CD4-positive, CD25-positive, alpha-beta regulatory T cell (primary cell): ENCODE measurements at regions not wholly inside any gene's neighbourhood (a gene's known extent, or its start where the extent isn't known, plus 50 kb on each side); places are given as distances from the start of the nearest gene placed in this dataset.

Source experiments
- ATAC-seq, 2 donors: fragments of 150-1000 bp; cut with Tn5 transposase; one replicate each; pipeline ENCODE4 v1.10.0; 2021; ENCODE audit warnings: low read depth in 2 of 2, moderate number of reproducible peaks in 2 of 2, moderate library complexity in 1 of 2
- DNase-seq, 3 donors: peaks; one replicate each; pipeline versions ENCODE4 v3.0.0 to v3.0.0-alpha.2; 2012 to 2022; ENCODE audit warnings: mixed read lengths in 1 of 3
- H3K27ac ChIP-seq: one replicate; pipeline ENCODE4 v1.7.0; 2013; ENCODE audit warnings: mild to moderate bottlenecking, low read length; ENCODE audit not compliant: insufficient read depth, poor library complexity, severe bottlenecking
- H3K27me3 ChIP-seq: one replicate; pipeline ENCODE4 v1.7.0; 2013; ENCODE audit warnings: low read length; ENCODE audit not compliant: control insufficient read depth, insufficient read depth
- H3K36me3 ChIP-seq: one replicate; pipeline ENCODE4 v1.7.0; 2013; ENCODE audit warnings: mild to moderate bottlenecking, low read length, moderate library complexity; ENCODE audit not compliant: control insufficient read depth, insufficient read depth
- H3K4me1 ChIP-seq: 2 replicates; pipeline ENCODE4 v1.7.0; 2013; ENCODE audit warnings: mild to moderate bottlenecking, low read length; ENCODE audit not compliant: insufficient read depth, control insufficient read depth, poor library complexity, severe bottlenecking
- H3K4me3 ChIP-seq: one replicate; pipeline ENCODE4 v1.7.0; 2013; ENCODE audit warnings: low read depth, mild to moderate bottlenecking, low read length, moderate library complexity
- H3K9me3 ChIP-seq, 2 experiments: 1 replicate in 1 of 2; 2 replicates in 1 of 2; pipeline ENCODE4 v1.7.0; 2013; ENCODE audit warnings: low read length in 2 of 2, mild to moderate bottlenecking in 1 of 2, moderate library complexity in 1 of 2; ENCODE audit not compliant: control insufficient read depth in 2 of 2
- H3K27ac Mint-ChIP-seq, 3 donors: one replicate each; pipeline ENCODE4 v1.8.0; 2020 to 2022; ENCODE audit warnings: mild to moderate bottlenecking in 3 of 3, mixed read lengths in 3 of 3, moderate library complexity in 2 of 3
- H3K27me3 Mint-ChIP-seq: one replicate; pipeline ENCODE4 v1.8.0; 2022; ENCODE audit warnings: mild to moderate bottlenecking, mixed read lengths
- H3K36me3 Mint-ChIP-seq: one replicate; pipeline ENCODE4 v1.8.0; 2020; ENCODE audit warnings: mixed read lengths
- H3K4me1 Mint-ChIP-seq, 4 donors: one replicate each; pipeline ENCODE4 v1.8.0; 2020 to 2022; ENCODE audit warnings: mixed read lengths in 4 of 4, mild to moderate bottlenecking in 1 of 4
- H3K4me3 Mint-ChIP-seq, 4 donors: one replicate each; pipeline ENCODE4 v1.8.0; 2020 to 2022; ENCODE audit warnings: mild to moderate bottlenecking in 4 of 4, mixed read lengths in 4 of 4, moderate library complexity in 3 of 4
- H3K9me3 Mint-ChIP-seq, 7 donors: one replicate each; pipeline ENCODE4 v1.8.0; 2020 to 2022; ENCODE audit warnings: mixed read lengths in 7 of 7, mild to moderate bottlenecking in 3 of 7, moderate library complexity in 2 of 7

GRCh38 chrX:104427693-104428092 lies 138.3 kb upstream of the IL1RAPL2 start:
- H3K27me3 ChIP-seq: no peaks in the 10 kb centered on the region
- H3K36me3 ChIP-seq: no peaks in the 10 kb centered on the region
- no peak overlapping the region for H3K27ac ChIP-seq
- no peaks in the 10 kb centered on the region for H3K4me1 ChIP-seq
- ATAC-seq (no peak), DNase-seq (no peak)
- no peaks in the 10 kb centered on the region for H3K27me3 Mint-ChIP-seq
- H3K4me1 Mint-ChIP-seq: no peaks in the 10 kb centered on the region
- H3K4me3 Mint-ChIP-seq: no peak overlapping the region
- peaks cover 0 to 1% (median 0%) of the 10 kb centered on the region in 7 donors for H3K9me3 Mint-ChIP-seq
- no peaks in the 10 kb centered on the region for H3K9me3 ChIP-seq
- no peaks in the 10 kb centered on the region for H3K36me3 Mint-ChIP-seq
- H3K27ac Mint-ChIP-seq: no peak overlapping the region
- H3K4me3 ChIP-seq: no peak overlapping the region

DNA sequence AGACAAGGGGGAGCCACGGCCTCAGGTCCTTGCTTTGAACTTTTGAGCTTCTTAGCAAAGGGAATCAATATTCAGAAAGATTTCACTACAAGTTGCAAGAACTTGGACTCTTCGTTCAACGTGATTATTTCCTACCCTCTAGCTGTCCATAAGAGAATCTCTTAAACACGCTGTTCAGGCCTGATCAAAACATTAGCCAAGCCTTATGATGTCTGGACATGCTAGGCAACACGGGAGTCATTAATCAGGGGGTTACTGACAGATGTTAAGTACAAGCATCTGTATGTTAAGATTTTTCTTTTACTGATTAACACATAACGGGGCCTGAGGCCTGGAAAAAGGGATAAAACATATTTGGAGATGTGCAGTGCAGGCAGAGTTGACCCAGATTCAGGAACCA lies 138.9 kb upstream of the IL1RAPL2 start:
- Mint-ChIP-seq H3K27ac (no peak overlapping the region), H3K27me3 (no peaks in the 10 kb centered on the region), H3K4me1 (no peaks in the 10 kb centered on the region), H3K9me3 (peaks cover 0 to 2% (median 0%) of the 10 kb centered on the region in 7 donors), H3K4me3 (no peak overlapping the region), H3K36me3 (no peaks in the 10 kb centered on the region)
- Histone ChIP-seq H3K4me3 (no peak overlapping the region), H3K36me3 (no peaks in the 10 kb centered on the region), H3K9me3 (no peaks in the 10 kb centered on the region), H3K4me1 (no peaks in the 10 kb centered on the region), H3K27me3 (no peaks in the 10 kb centered on the region), H3K27ac (no peak overlapping the region)
- DNase-seq: no peak
- no peak for ATAC-seq

- H3K27ac Mint-ChIP-seq: no peak overlapping the region
- H3K9me3 Mint-ChIP-seq: peaks cover 0 to 4% (median 2%) of the 10 kb centered on the region in 7 donors
- H3K4me1 ChIP-seq: no peaks in the 10 kb centered on the region
- no peak overlapping the region for H3K4me3 Mint-ChIP-seq
- H3K4me3 ChIP-seq: no peak overlapping the region
- H3K9me3 ChIP-seq: no peaks in the 10 kb centered on the region
- H3K27ac ChIP-seq: no peak overlapping the region
- H3K27me3 Mint-ChIP-seq: no peaks in the 10 kb centered on the region
- H3K27me3 ChIP-seq: no peaks in the 10 kb centered on the region
- no peak for ATAC-seq
- DNase-seq: no peak
- H3K36me3 Mint-ChIP-seq: no peaks in the 10 kb centered on the region
- H3K36me3 ChIP-seq: no peaks in the 10 kb centered on the region
- H3K4me1 Mint-ChIP-seq: no peaks in the 10 kb centered on the region
Observed at GRCh38 chrX:104420907-104421306, 145.1 kb upstream of the IL1RAPL2 start.

- Histone ChIP-seq H3K36me3 (no peaks in the 10 kb centered on the region), H3K27ac (no peak overlapping the region), H3K4me1 (no peaks in the 10 kb centered on the region), H3K4me3 (no peak overlapping the region), H3K9me3 (no peaks in the 10 kb centered on the region), H3K27me3 (no peaks in the 10 kb centered on the region)
- Mint-ChIP-seq H3K36me3 (no peaks in the 10 kb centered on the region), H3K9me3 (peaks cover 0 to 7% (median 3%) of the 10 kb centered on the region in 7 donors), H3K4me1 (no peaks in the 10 kb centered on the region), H3K27me3 (no peaks in the 10 kb centered on the region), H3K27ac (no peak overlapping the region), H3K4me3 (no peak overlapping the region)
- no peak for DNase-seq
- no peak for ATAC-seq
Observed at GRCh38 chrX:104419926-104420325, 146.1 kb upstream of the IL1RAPL2 start.

DNA sequence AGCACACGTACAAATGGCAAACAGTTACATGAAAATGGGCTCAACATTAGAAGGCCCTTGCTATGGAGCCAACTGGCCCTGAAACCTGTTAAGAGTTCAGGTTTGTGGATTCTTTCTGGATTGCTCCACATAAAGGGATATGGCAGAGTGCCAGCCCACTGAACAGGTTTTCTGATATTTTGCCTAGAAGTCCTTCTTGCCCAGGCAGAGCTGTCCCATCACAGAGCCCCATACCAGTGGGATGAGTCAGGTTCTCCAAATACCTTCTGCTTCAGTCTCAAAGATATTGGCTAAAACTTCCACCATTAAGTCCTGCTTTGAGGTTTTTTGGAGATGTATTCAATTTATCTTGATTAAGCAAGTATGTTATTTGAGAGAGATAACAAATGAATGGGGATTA lies 146.8 kb upstream of the IL1RAPL2 start:
- Mint-ChIP-seq H3K4me1 (peaks cover 0 to 4% (median 0%) of the 10 kb centered on the region in 4 donors), H3K4me3 (no peak overlapping the region), H3K36me3 (no peaks in the 10 kb centered on the region), H3K9me3 (peaks cover 0 to 7% (median 4%) of the 10 kb centered on the region in 7 donors), H3K27ac (no peak overlapping the region), H3K27me3 (no peaks in the 10 kb centered on the region)
- Histone ChIP-seq H3K27ac (no peak overlapping the region), H3K36me3 (no peaks in the 10 kb centered on the region), H3K4me1 (no peaks in the 10 kb centered on the region), H3K4me3 (no peak overlapping the region), H3K27me3 (no peaks in the 10 kb centered on the region), H3K9me3 (no peaks in the 10 kb centered on the region)
- DNase-seq (no peak), ATAC-seq (no peak)

DNA sequence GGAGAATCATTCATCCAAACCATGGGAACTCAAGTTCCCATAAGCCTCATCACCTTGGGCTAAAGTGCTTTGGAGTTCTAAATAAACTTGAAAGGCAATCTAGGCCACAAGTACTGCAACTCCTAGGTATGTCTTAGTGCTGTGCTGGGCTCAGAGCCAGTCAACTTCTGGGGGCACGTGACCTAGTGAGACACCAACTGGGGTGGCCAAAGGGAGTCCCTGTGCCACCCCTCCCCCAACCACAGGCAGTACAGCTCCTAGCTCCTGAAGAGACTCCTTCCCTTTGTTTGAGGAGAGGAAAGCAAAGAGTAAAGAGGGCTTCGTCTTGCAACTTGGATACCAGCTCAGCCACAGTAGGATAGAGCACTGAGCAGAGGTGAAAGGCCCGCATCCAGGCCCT lies 154.2 kb upstream of the IL1RAPL2 start:
- Mint-ChIP-seq H3K4me3 (no peak overlapping the region), H3K36me3 (no peaks in the 10 kb centered on the region), H3K4me1 (peaks cover 0 to 4% (median 0%) of the 10 kb centered on the region in 4 donors), H3K27me3 (no peaks in the 10 kb centered on the region), H3K27ac (no peak overlapping the region), H3K9me3 (peaks cover 0 to 9% (median 4%) of the 10 kb centered on the region in 7 donors)
- no peaks in the 10 kb centered on the region for H3K9me3 ChIP-seq
- DNase-seq (no peak), ATAC-seq (no peak)
- H3K27me3 ChIP-seq: no peaks in the 10 kb centered on the region
- H3K4me3 ChIP-seq: no peak overlapping the region
- H3K36me3 ChIP-seq: no peaks in the 10 kb centered on the region
- H3K27ac ChIP-seq: no peak overlapping the region
- no peaks in the 10 kb centered on the region for H3K4me1 ChIP-seq

- H3K4me1 ChIP-seq: no peaks in the 10 kb centered on the region
- Mint-ChIP-seq H3K4me1 (no peaks in the 10 kb centered on the region), H3K4me3 (no peak overlapping the region), H3K27ac (no peak overlapping the region), H3K9me3 (peaks cover 0 to 6% (median 0%) of the 10 kb centered on the region in 7 donors), H3K27me3 (no peaks in the 10 kb centered on the region), H3K36me3 (no peaks in the 10 kb centered on the region)
- ATAC-seq (no peak), DNase-seq (no peak)
- H3K36me3 ChIP-seq: no peaks in the 10 kb centered on the region
- no peaks in the 10 kb centered on the region for H3K27me3 ChIP-seq
- H3K27ac ChIP-seq: no peak overlapping the region
- H3K9me3 ChIP-seq: no peaks in the 10 kb centered on the region
- H3K4me3 ChIP-seq: no peak overlapping the region
Observed at GRCh38 chrX:104400387-104400786, 145.7 kb upstream of the ESX1 start.

DNA sequence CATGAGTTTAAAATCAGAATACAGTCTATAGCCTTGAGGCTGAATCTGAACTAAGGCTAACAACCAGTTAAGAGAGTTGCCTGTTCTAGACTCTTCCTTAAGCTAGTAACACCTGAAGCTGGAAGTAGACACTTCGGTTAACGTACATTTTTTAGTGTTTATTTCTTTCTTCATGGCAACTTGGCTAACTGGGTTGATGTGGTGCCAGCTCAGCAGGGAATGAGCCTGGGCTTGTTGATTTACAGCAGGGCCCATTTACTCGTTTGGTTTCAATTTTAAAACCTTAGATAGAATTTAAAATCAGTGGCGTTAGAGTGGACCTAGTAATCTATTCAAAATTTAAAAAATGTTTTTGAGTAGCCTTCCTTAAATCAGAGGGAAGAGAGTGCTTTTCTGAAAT lies 137.6 kb upstream of the ESX1 start:
- H3K4me3 ChIP-seq: no peak overlapping the region
- no peaks in the 10 kb centered on the region for H3K36me3 ChIP-seq
- ATAC-seq (no peak), DNase-seq (no peak)
- Mint-ChIP-seq H3K4me3 (no peak overlapping the region), H3K36me3 (no peaks in the 10 kb centered on the region), H3K27me3 (no peaks in the 10 kb centered on the region), H3K4me1 (no peaks in the 10 kb centered on the region), H3K9me3 (no peaks in the 10 kb centered on the region), H3K27ac (no peak overlapping the region)
- H3K9me3 ChIP-seq: no peaks in the 10 kb centered on the region
- H3K27ac ChIP-seq: no peak overlapping the region
- no peaks in the 10 kb centered on the region for H3K27me3 ChIP-seq
- no peaks in the 10 kb centered on the region for H3K4me1 ChIP-seq
